GM23338 (cell line): ENCODE measurements at regions not wholly inside any gene's neighbourhood (a gene's known extent, or its start where the extent isn't known, plus 50 kb on each side); places are given as distances from the start of the nearest gene placed in this dataset.

Experiments
- ATAC-seq: fragments of 200-7000 bp; cut with Tn5 transposase; 3 replicates; pipeline ENCODE4 v1.9.1; 2020
- DNase-seq: peaks from one replicate; pipeline ENCODE4 v3.0.0-alpha.2; 2015; ENCODE audit warnings: low spot score
- H2AFZ ChIP-seq: fragments of 200-600 bp; sonication (generic); 2 replicates; pipeline ENCODE4 v1.8.0; 2016; ENCODE audit warnings: antibody characterized with exemption, mild to moderate bottlenecking, moderate library complexity
- H3F3A ChIP-seq: fragments of 200-600 bp; sonication (generic); replicated peaks from 2 replicates; pipeline ENCODE4 v1.8.0; 2017; ENCODE audit warnings: antibody characterized with exemption, mixed run types, low read depth
- H3K27ac ChIP-seq: fragments of 200-600 bp; sonication (generic); 2 replicates; pipeline ENCODE4 v1.6.1; 2016; ENCODE audit warnings: low read depth
- H3K27me3 ChIP-seq: fragments of 200-600 bp; sonication (generic); 2 replicates; pipeline ENCODE4 v1.8.0; 2016; ENCODE audit warnings: mild to moderate bottlenecking, mixed run types, moderate library complexity; ENCODE audit not compliant: insufficient read depth
- H3K36me3 ChIP-seq: fragments of 200-600 bp; sonication (generic); 2 replicates; pipeline ENCODE4 v1.8.0; 2016; ENCODE audit warnings: mild to moderate bottlenecking; ENCODE audit not compliant: insufficient read depth
- H3K4me1 ChIP-seq: fragments of 200-600 bp; sonication (generic); 2 replicates; pipeline ENCODE4 v1.8.0; 2016; ENCODE audit warnings: mild to moderate bottlenecking, moderate library complexity; ENCODE audit not compliant: insufficient read depth
- H3K4me2 ChIP-seq: fragments of 200-600 bp; sonication (generic); 2 replicates; pipeline ENCODE4 v1.7.1; 2017; ENCODE audit warnings: mixed run types
- H3K4me3 ChIP-seq: fragments of 200-600 bp; sonication (generic); 2 replicates; pipeline ENCODE4 v1.6.1; 2016; ENCODE audit warnings: mixed run types
- H3K79me2 ChIP-seq: fragments of 200-600 bp; sonication (generic); replicated peaks from 2 replicates; pipeline ENCODE4 v1.8.0; 2017; ENCODE audit warnings: mild to moderate bottlenecking; ENCODE audit not compliant: insufficient read depth
- H3K9me2 ChIP-seq: fragments of 200-600 bp; sonication (generic); 2 replicates; pipeline ENCODE4 v1.8.0; 2017; ENCODE audit not compliant: insufficient read depth
- H4K20me1 ChIP-seq: fragments of 200-600 bp; sonication (generic); replicated peaks from 2 replicates; pipeline ENCODE4 v1.8.0; 2017; ENCODE audit warnings: mild to moderate bottlenecking; ENCODE audit not compliant: insufficient read depth
- H3K27ac Mint-ChIP-seq: 2 replicates; pipeline ENCODE4 v1.8.0; 2020; ENCODE audit warnings: inconsistent platforms, mild to moderate bottlenecking, moderate library complexity, mixed read lengths
- H3K27me3 Mint-ChIP-seq: 3 replicates; pipeline ENCODE4 v1.8.0; 2022; ENCODE audit warnings: low read depth, mild to moderate bottlenecking, moderate library complexity, mixed read lengths, inconsistent platforms; ENCODE audit not compliant: insufficient read depth, poor library complexity
- H3K36me3 Mint-ChIP-seq: 3 replicates; pipeline ENCODE4 v1.8.0; 2021; ENCODE audit warnings: low read depth, mild to moderate bottlenecking, inconsistent platforms, moderate library complexity, mixed read lengths
- H3K4me1 Mint-ChIP-seq: 3 replicates; pipeline ENCODE4 v1.8.0; 2020; ENCODE audit warnings: mild to moderate bottlenecking, inconsistent platforms, mixed read lengths
- H3K4me3 Mint-ChIP-seq: 3 replicates; pipeline ENCODE4 v1.8.0; 2021; ENCODE audit warnings: moderate library complexity, mild to moderate bottlenecking, inconsistent platforms, mixed read lengths
- H3K9me3 Mint-ChIP-seq: 3 replicates; pipeline ENCODE4 v1.8.0; 2020; ENCODE audit warnings: moderate library complexity, mild to moderate bottlenecking, inconsistent platforms, mixed read lengths
- CREB1 ChIP-seq: fragments of 250-450 bp; sonication (Bioruptor Pico); IDR thresholded peaks from 2 replicates; pipeline ENCODE4 v1.5.0; 2020; ENCODE audit warnings: low read depth, mild to moderate bottlenecking, moderate library complexity
- ETS1 ChIP-seq: IDR thresholded peaks from 2 replicates; pipeline ENCODE4 v1.6.1; 2016; ENCODE audit warnings: antibody characterized with exemption
- EZH2phosphoT487 ChIP-seq: fragments of 200-600 bp; sonication (generic); IDR thresholded peaks from one replicate; pipeline ENCODE4 v1.8.1; 2018; ENCODE audit warnings: antibody characterized with exemption; ENCODE audit not compliant: unreplicated experiment
- JUNB ChIP-seq: IDR thresholded peaks from one replicate; pipeline ENCODE4 v1.6.1; 2016; ENCODE audit warnings: antibody characterized with exemption; ENCODE audit not compliant: unreplicated experiment
- NANOG ChIP-seq: IDR thresholded peaks from 2 replicates; pipeline ENCODE4 v1.6.1; 2016; ENCODE audit warnings: antibody characterized with exemption, borderline replicate concordance
- REST ChIP-seq: IDR thresholded peaks from one replicate; pipeline ENCODE4 v1.6.1; 2018; ENCODE audit warnings: antibody characterized with exemption; ENCODE audit not compliant: unreplicated experiment
- STAT1 ChIP-seq: IDR thresholded peaks from one replicate; pipeline ENCODE4 v1.6.1; 2016; ENCODE audit warnings: antibody characterized with exemption; ENCODE audit not compliant: unreplicated experiment
- ZNF114 ChIP-seq: fragments of 250-450 bp; sonication (Bioruptor Pico); IDR thresholded peaks from 2 replicates; pipeline ENCODE4 v1.5.0; 2020; ENCODE audit warnings: mild to moderate bottlenecking, moderate library complexity
- ZNF331 ChIP-seq: fragments of 250-450 bp; sonication (Bioruptor Pico); IDR thresholded peaks from 2 replicates; pipeline ENCODE4 v1.5.0; 2020; ENCODE audit warnings: low read depth, mild to moderate bottlenecking, moderate library complexity
- ZNF462 ChIP-seq: fragments of 250-450 bp; sonication (Bioruptor Pico); IDR thresholded peaks from 2 replicates; pipeline ENCODE4 v1.5.0; 2020; ENCODE audit warnings: mild to moderate bottlenecking, moderate library complexity

DNA sequence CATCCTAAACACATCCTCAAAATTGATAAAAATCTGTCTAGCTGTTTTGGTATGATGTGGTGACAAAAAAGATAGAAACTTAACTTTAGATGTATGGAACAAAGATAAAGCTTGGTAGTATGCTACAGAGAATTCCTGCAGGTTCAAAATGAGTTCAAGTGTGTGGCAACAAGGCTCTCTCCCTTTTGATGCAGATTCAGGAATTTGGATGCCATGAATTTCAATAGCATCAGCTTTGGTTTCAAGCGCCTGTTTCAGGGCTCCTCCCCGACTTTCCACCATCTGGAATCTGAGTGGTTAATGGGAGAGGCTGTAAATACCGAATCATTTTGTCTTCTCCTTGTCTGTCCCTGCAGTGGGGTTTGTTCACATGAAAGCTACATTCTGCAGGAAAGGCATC, 180.6 kb downstream of the MTX2 start:
- Mint-ChIP-seq H3K4me1 (peaks cover 28% of the 10 kb centered on the region), H3K36me3 (no peaks in the 10 kb centered on the region), H3K4me3 (peak overlapping the region; percentile 61), H3K9me3 (no peaks in the 10 kb centered on the region), H3K27ac (peak overlapping the region; percentile 76; the same call in 1 of the 2 replicates), H3K27me3 (peaks cover 7% of the 10 kb centered on the region)
- Histone ChIP-seq H3K9me2 (no peaks in the 10 kb centered on the region), H3F3A (no peaks in the 10 kb centered on the region), H3K27ac (no peak overlapping the region), H4K20me1 (no peaks in the 10 kb centered on the region), H3K4me3 (peak overlapping the region; percentile 29), H3K4me2 (peak overlapping the region; percentile 52), H3K79me2 (no peaks in the 10 kb centered on the region), H3K4me1 (peaks cover 8% of the 10 kb centered on the region), H3K27me3 (peaks cover 4% of the 10 kb centered on the region; the same call in 1 of the 2 replicates), H3K36me3 (no peaks in the 10 kb centered on the region), H2AFZ (no peak overlapping the region)
- no peak for TF ChIP-seq ETS1
- TF ChIP-seq ZNF462: 0 out of 2 replicates have a peak, but pooled peaks have one; percentile 62
- no peak for TF ChIP-seq ZNF114 (CRISPR knock-in tag)
- peak; percentile 69; the same call in 1 of the 2 replicates for TF ChIP-seq NANOG
- peak; percentile 97 for DNase-seq
- ATAC-seq: peak; percentile 96

GRCh38 chr2:176453784-176454183, 184.5 kb downstream of the MTX2 start:
- DNase-seq (no peak), ATAC-seq (no peak)
- H3K27me3 ChIP-seq: peaks cover 4% of the 10 kb centered on the region; the same call in 1 of the 2 replicates
- H3K9me2 ChIP-seq: no peaks in the 10 kb centered on the region
- Mint-ChIP-seq H3K9me3 (no peaks in the 10 kb centered on the region), H3K4me1 (peaks cover 30% of the 10 kb centered on the region), H3K36me3 (no peaks in the 10 kb centered on the region), H3K27ac (no peak overlapping the region), H3K27me3 (peaks cover 14% of the 10 kb centered on the region), H3K4me3 (no peak overlapping the region)
- peaks cover 15% of the 10 kb centered on the region for H3K4me1 ChIP-seq
- no peaks in the 10 kb centered on the region for H3K79me2 ChIP-seq
- no peaks in the 10 kb centered on the region for H3K36me3 ChIP-seq
- no peak overlapping the region for H2AFZ ChIP-seq
- H4K20me1 ChIP-seq: no peaks in the 10 kb centered on the region
- H3K4me3 ChIP-seq: no peak overlapping the region
- no peaks in the 10 kb centered on the region for H3F3A ChIP-seq
- no peak overlapping the region for H3K27ac ChIP-seq
- no peak overlapping the region for H3K4me2 ChIP-seq
- TF ChIP-seq CREB1 (CRISPR knock-in tag) (no peak), EZH2phosphoT487 (no peak), STAT1 (no peak), JUNB (no peak), NANOG (no peak), ZNF331 (CRISPR knock-in tag) (no peak), ZNF114 (CRISPR knock-in tag) (no peak), REST (no peak)
